ENCODE measurements at regions not wholly inside any gene's neighbourhood (a gene's known extent, or its start where the extent isn't known, plus 50 kb on each side); places are given as distances from the start of the nearest gene placed in this dataset.

GRCh38 chr6:67735623-67736022 is 899.5 kb upstream of the ADGRB3 start (continued):
- no peak for TF ChIP-seq ZNF670 (tag by site-specific recombination; IDR thresholded peaks at IDR 0.05; ENCODE audit: low read depth)
- TF ChIP-seq ZNF843 (tag by site-specific recombination; IDR thresholded peaks at IDR 0.05): no peak
- TF ChIP-seq ZNF398 (tag by site-specific recombination; IDR thresholded peaks at IDR 0.05): no peak
- TF ChIP-seq ZNF16 (tag by site-specific recombination; IDR thresholded peaks at IDR 0.05; ENCODE audit: low read depth): no peak
- no peak for TF ChIP-seq RBAK (tag by site-specific recombination; IDR thresholded peaks at IDR 0.05)
- TF ChIP-seq ZSCAN30 (tag by site-specific recombination; IDR thresholded peaks at IDR 0.05): no peak
- TF ChIP-seq, protein P1, sequence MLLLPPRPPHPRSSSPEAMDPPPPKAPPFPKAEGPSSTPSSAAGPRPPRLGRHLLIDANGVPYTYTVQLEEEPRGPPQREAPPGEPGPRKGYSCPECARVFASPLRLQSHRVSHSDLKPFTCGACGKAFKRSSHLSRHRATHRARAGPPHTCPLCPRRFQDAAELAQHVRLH (tag by site-specific recombination; IDR thresholded peaks at IDR 0.05): no peak

DNA sequence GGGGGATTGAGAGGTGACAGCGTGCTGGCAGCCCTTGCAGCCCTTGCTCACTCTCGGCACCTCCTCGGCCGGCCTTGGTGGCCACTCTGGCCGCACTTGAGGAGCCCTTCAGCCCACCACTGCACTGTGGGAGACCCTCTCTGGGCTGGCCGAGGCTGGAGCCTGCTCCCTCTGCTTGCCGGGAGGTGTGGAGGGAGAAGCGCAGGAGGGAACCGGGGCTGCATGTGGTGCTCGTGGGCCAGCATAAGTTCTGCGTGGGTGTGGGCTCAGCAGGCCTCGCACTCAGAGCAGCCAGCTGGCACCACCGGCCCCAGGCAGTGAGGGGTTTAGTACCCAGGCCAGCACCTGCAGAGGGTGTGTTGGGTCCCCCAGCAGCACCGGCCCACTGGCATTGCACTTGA is 912.2 kb upstream of the ADGRB3 start:
- TF ChIP-seq ZNF843 (tag by site-specific recombination; IDR thresholded peaks at IDR 0.05) (no peak), ZFP3 (tag by site-specific recombination; IDR thresholded peaks at IDR 0.05; ENCODE audit: low read depth) (no peak)
- CTCF ChIA-PET: no interaction called here
- Histone ChIP-seq H3K4me3 (ENCODE audit: low read depth, low read length) (no peak overlapping the region), H3K27ac (ENCODE audit: extremely low read depth, low read depth, low read length) (no peak overlapping the region), H3K36me3 (ENCODE audit: control insufficient read depth in 2 of 2, insufficient read depth in 1 of 2, low read length in 2 of 2) (no peaks in the 10 kb centered on the region), H3K9me3 (ENCODE audit: control insufficient read depth, insufficient read depth, low read depth, low read length) (no peaks in the 10 kb centered on the region), H3K4me1 (ENCODE audit: control insufficient read depth, insufficient read depth, low read length) (no peaks in the 10 kb centered on the region)
- POLR2A ChIA-PET: no interaction called here

DNA sequence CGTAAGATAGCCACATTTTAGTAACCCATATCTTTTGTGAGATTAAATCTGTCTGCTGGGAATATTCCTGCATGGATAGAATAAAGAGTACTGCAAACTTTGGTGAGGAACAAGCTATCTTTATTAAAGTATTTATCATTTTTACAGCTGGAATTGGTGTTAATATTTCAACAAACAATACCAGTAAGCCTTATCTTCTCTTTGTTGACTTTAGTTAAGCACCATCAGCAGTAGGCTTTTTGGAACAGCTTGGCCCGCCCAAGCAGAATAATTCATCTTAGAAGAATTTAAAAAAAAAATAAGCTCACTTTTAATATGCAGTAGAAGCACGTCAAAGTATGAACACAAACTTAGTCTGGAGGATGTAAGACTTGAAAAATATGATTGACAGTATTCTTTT is 917.8 kb upstream of the ADGRB3 start:
- ChIA-PET POLR2A (no interaction called here), CTCF (no interaction called here)

More for the DNA sequence above, 917.8 kb upstream of the ADGRB3 start:
- no peaks in the 10 kb centered on the region for H3K9me3 ChIP-seq (ENCODE audit: control insufficient read depth, insufficient read depth, low read depth, low read length)
- no peak overlapping the region for H3K4me3 ChIP-seq (ENCODE audit: low read depth, low read length)
- H3K27ac ChIP-seq (ENCODE audit: extremely low read depth, low read depth, low read length): no peak overlapping the region
- H3K36me3 ChIP-seq (ENCODE audit: control insufficient read depth in 2 of 2, insufficient read depth in 1 of 2, low read length in 2 of 2): no peaks in the 10 kb centered on the region
- H3K4me1 ChIP-seq (ENCODE audit: control insufficient read depth, insufficient read depth, low read length): no peaks in the 10 kb centered on the region
- TF ChIP-seq, protein P2, sequence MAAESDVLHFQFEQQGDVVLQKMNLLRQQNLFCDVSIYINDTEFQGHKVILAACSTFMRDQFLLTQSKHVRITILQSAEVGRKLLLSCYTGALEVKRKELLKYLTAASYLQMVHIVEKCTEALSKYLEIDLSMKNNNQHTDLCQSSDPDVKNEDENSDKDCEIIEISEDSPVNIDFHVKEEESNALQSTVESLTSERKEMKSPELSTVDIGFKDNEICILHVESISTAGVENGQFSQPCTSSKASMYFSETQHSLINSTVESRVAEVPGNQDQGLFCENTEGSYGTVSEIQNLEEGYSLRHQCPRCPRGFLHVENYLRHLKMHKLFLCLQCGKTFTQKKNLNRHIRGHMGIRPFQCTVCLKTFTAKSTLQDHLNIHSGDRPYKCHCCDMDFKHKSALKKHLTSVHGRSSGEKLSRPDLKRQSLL (tag by site-specific recombination; IDR thresholded peaks at IDR 0.05): no peak
- TF ChIP-seq ZBTB1 (tag by site-specific recombination; IDR thresholded peaks at IDR 0.05) (no peak), TRIM28 (IDR thresholded peaks at IDR 0.05; ENCODE audit: borderline replicate concordance, low read length) (no peak), ZNF138 (tag by site-specific recombination; IDR thresholded peaks at IDR 0.05; ENCODE audit: borderline replicate concordance) (no peak), ZNF184 (tag by site-specific recombination; IDR thresholded peaks at IDR 0.05) (no peak), ZNF416 (tag by site-specific recombination; IDR thresholded peaks at IDR 0.05) (no peak), REST (tag by site-specific recombination; IDR thresholded peaks at IDR 0.05) (no peak), IKZF3 (tag by site-specific recombination; IDR thresholded peaks at IDR 0.05) (no peak), OVOL3 (tag by site-specific recombination; IDR thresholded peaks at IDR 0.05) (no peak), ZNF140 (tag by site-specific recombination; IDR thresholded peaks at IDR 0.05) (no peak), YY1 (tag by site-specific recombination; IDR thresholded peaks at IDR 0.05) (no peak), SP7 (tag by site-specific recombination; IDR thresholded peaks at IDR 0.05) (no peak), OSR2 (tag by site-specific recombination; IDR thresholded peaks at IDR 0.05) (no peak), ZBTB20 (tag by site-specific recombination; IDR thresholded peaks at IDR 0.05) (no peak), TCF7L2 (IDR thresholded peaks at IDR 0.05; ENCODE audit: borderline replicate concordance, low read depth, low read length) (no peak), ZNF354C (tag by site-specific recombination; IDR thresholded peaks at IDR 0.05; ENCODE audit: borderline replicate concordance, low read depth) (no peak), ZNF692 (tag by site-specific recombination; IDR thresholded peaks at IDR 0.05) (no peak), GLI4 (tag by site-specific recombination; IDR thresholded peaks at IDR 0.05) (no peak), ZNF777 (tag by site-specific recombination; IDR thresholded peaks at IDR 0.05; ENCODE audit: borderline replicate concordance) (no peak)

All from HEK293 (cell line).